GM19023 (cell line): ENCODE measurements at regions not wholly inside any gene's neighbourhood (a gene's known extent, or its start where the extent isn't known, plus 50 kb on each side); places are given as distances from the start of the nearest gene placed in this dataset.

ENCODE experiments used
- ATAC-seq: cut with Tn5 transposase; IDR thresholded peaks from one replicate; pipeline ENCODE4 v1.9.1; 2021; ENCODE audit warnings: mild to moderate bottlenecking, moderate library complexity; ENCODE audit not compliant: unreplicated experiment

DNA sequence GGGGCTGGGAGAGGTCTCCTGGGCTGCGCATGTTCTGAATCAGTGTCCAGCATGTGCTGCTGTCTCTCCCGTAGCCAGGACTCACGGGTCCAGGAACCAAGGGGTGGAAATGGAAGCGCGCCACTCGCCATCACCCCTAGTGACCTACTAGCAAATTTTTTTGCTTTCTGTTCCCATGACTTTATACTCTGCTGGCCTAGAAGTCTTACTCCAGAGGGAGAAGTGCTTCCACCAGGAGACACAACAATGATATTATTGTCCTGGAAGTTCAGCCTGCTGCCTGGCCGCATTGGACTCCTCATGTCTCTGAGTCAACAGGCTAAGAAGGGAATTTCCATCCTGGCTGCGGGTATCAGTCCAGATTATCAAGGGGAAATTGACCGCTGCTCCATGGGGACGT lies 729.7 kb downstream of the BRD1 start:
- no peak for ATAC-seq

DNA sequence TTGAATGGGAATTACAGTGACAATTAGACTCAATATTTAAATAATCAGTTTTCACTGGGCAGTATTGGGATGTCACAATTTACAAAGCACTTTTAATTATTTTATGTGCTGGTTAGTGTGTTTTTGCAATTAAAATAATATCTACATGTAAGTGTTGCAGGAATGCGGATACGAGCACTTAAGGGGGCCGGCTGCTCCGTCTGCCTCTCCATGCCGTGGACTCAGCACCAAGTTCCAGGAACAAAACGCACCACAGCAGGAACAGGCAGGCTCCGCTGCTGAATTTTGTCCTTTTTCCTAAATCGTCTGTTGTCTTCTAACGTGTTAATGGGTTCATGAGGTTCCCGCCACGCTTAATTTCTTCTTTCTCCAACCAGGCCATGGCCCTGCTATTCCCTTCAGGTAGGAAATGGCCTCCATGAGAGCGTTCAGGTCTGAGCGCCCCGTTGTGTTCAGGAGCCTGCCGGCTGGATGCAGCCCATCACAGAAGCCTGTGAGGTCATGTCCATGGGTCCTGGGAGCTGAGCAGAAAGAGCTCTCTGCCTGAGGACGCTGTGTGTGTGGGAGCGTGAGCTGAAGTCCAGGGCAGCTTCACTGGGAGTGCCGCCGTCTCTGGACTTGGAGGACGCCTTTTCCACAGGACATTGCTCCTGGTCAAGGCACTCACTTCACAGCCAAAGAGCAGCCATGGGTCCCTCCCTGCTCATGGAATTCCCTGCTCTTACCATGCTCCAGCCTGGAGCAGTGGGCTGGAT lies 730.3 kb downstream of the BRD1 start:
- ATAC-seq: no peak

DNA sequence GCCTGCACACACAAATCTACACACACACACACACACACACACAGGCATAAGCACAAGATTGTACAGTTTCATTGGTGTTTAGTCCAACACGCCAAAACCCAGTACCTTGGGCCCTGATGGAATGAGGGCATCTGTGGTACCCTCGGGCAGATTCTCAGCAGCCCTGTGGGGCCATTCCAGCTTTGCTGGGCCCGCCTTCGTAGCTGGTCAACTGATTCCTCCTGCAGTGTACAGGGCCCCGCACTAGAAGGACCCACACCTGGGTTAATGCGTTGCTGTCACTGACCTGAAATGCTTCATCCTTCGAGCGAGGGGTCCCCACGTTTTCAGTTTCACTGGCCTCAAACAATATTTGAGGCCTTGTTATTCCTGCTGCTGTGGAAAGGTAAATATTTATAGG lies 731.2 kb downstream of the BRD1 start:
- no peak for ATAC-seq

DNA sequence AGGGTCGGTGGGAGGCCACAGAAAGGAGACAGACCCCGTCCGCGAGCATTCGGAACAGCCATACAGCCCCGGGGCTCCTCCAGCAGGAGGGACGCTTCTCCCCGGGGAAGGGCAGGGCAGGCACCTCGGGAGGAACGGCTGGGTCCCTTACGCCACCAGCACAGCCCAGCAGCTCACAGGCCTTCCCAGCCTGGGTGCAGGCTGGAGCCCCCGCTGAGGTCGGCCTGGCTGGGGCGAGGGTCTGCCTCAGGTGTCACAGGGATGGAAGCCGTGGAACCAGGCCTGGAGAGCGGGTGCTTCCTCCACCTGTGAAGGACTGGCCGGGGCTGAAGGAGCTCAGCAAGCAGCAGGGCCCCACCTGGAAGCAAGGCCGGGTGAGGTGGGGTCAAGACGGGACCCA lies 732.3 kb downstream of the BRD1 start:
- ATAC-seq: no peak

DNA sequence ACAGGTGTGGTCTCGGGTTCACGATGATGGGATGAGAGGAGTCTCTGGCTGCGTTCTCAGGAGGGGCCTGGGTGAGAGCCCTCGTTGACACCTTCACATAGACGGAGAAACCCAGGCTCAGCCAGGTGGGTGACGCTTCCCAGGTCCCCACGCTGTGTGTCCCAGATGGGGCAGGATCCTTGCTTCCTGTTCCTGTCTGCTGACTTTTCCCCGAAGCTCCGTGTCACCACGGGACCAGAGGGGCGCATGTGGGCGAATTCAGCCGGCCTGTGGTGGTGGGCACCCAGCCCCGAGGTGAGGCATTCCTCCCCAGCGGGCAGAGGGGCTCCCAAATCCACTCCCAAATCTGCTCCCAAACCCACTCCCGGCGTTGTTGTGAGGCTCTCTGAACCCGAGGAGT lies 732.8 kb downstream of the BRD1 start:
- ATAC-seq: no peak

DNA sequence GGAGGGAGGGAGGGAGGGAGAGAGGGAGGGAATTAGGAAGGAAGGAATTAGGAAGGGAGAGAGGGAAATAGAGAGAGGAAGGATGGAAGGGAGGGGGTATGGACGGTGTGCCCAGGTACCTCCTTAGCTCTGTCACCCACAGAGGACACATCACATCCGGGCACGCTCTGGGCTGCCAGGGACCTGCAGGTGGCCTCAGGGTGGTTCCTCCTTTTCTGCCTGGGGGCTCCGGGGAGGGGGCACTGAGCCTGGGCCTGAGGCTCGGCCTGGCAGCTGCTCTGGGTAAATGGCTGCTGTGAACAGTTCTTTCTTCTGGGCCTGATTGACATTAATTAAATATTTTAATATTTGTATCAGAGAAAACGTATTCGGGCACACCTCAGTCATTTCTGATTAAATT lies 733.5 kb downstream of the BRD1 start:
- no peak for ATAC-seq

DNA sequence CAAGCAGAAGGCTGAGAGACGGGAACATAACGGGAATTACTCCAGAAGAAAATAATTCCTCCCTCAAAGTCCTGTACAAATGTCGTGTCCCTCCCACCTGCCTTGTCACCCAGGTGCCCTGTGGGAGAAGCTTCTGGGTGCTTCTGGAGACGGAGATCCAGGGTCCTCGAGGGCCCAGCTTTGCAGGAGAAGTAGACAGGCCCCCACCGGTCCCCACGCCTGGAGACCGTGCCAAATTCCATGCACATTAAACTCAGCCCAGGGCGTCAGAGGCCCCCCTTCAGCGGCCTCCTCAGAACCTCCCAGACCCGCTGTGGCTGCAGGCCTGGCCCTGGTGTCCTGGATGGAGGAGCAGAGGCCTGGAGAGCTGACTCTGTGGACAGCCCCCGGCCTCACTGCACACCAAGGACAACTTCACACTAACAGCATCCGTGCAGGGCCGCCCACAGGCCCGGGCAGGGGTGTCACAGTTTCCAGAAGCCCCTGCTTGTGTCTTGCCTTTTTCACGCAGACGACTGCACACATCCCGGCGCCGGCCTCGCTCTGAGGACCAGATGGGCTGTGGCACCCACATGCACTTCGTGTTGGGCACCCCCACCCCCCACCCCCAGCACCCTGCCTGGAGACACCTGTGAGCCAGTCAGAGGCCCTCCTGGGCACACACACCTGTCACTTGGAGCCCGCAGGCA lies 734.3 kb downstream of the BRD1 start:
- no peak for ATAC-seq

DNA sequence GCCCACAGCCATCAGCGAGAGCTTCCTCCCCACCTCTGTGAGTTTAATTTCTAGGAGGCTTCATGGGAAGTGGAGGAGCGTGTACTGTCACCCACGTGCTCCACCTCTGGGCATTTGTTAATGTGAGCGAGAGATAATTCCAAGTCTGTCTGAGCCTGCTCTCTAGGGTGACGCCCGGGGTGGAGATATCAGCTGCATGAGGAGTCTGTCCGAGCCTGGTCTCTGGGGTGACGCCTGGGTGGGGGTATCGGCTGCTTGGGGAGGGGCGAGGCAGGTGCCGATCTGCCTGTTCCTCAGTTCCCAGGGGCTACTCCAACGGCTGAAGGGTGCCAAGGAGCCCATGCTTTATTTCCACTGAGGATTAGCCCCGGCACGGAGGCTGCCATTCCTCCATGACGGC lies 735.0 kb downstream of the BRD1 start:
- no peak for ATAC-seq

DNA sequence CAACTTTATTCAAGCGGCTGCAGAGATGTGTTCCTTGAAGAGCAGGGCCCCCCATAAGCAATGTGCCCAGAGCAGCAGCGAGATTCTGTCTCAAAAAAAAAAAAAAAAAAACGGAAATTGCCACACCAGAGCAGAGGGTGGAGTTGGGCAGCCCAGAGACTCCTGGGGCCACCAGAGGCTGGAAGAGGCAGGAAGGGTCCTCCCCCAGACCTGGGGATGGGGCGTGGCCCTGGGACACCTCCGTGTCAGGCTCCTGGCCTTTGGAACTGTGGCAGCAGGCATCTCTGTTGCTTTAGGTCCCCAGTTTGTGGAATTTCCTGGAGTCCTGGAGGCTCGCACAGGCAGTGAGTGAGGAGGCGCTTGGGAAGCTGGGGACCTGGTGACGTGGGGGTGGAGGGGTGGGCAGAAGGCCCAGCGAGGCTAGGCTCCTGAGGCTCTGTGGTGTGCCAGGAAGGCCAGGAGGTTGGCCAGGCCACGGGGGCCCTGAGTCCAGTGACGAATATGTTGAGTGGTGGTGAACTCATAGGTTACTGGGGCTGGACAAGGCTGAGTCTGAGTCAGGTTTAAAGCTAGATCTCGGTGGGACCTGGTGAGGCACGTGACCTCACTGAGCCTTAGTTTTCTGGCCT lies 735.6 kb downstream of the BRD1 start:
- no peak for ATAC-seq

DNA sequence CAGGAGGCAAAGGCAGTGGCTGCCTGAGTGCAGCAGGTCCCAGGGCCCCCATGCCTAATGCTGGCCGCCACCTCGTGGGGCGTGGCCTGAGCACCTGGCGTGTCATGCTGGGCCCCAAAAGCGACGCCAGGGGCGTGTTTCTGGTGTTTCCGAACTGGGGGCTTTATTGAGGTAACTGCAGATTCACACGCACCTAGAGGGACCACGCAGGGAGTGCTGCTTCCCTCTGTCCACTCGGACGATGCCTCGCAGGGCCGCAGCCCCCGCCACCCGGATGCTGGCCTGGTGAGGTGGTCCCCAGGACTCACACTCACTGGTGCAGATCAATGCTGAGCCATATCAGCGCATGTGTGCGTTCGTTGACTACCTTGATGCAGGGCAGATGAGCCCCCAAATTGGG lies 736.2 kb downstream of the BRD1 start:
- no peak for ATAC-seq

DNA sequence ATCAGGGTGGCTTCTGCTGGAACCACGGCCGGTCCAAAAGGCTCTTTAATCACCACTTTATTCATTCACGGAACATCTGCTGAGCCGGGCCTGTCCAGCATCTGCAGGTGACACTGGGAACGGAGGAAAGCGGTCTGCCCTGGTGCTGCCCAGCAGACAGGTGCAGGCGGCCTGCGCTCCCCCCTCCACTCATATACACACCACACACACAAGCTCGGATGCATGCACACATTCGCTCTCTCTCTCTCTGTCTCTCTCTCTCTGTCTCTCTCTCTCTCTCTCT lies 736.9 kb downstream of the BRD1 start:
- no peak for ATAC-seq

DNA sequence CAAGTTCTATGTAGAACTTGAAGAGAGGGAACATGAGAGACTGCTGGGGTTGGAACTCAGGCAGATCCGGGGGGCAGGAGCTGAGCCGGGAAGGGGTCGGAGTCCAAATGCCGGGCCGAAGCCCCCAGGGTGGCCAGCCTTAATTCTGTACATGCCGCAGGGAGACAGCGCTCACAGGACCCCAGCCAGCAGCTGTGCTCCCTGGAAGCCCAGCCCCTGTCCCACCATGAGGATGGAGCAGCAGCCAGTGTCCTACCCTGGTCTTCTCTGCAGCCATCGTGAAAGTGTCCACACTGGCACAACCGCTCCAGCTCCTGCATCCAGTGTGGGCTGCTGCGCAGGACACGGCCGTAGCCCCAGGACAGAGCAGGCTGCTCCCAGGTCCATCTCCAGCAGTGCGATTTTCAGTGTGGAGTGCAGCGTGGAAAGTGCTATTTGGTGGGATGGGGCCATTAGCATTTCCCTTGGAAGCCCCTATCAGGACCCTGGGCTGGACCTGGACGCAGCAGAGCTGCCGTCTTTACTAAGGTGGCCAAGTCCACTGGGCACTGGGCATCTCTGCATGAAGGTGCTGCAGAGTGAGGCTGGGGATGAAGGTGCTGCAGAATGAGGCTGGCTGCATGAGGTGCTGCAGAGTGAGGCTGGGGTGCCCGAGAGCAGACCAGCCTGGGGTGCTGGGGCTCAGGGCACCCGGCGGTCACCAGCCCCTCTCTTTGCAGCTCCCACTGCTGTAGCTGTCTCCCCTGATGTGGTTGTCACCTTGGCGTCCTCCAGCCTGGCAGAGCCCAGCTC lies 737.4 kb downstream of the BRD1 start:
- ATAC-seq: no peak

DNA sequence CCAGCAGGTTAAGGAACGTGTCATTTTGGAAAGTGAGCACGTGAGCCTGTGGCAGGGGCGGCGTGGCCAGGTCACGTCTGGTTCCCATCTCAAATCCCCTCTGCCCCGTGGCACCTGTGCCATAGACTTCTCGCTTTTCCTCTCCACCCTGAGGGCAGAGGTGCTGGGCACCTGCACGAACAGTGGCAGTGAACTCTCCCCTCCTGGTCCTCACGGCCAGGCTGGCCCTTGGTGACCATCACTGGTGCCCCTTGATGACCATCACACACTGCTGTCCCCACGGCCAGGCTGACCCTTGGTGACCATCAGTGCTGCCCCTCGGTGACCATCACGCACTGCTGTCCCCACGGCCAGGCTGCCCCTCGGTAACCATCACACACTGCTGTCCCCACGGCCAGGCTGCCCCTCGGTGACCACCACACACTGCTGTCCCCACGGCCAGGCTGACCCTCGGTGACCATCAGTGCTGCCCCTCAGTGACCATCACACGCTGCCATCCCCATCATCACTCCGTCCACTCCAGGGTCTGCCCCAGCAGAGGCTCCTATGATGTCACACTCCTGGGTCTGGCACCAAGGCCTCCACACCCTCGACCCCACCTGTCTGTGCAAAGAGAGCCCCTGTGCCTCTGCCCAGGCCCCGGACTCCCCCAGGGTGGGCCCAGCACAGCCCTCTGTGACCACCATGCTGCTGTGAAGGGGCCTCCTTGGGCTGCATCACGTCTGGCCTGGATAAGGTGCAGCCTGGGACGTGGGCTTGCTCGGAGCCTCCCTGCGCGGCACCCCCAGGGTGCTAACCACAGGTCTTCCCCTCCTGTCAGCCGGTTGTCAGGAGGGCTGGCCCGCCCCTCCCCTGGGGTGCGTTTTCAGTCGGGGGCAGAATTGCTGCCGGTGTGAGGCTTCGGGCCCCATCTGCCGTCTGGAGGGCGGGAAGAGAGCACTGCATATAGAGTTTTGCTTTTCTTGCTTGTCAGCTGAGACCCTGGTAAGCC lies 738.6 kb downstream of the BRD1 start:
- no peak for ATAC-seq

DNA sequence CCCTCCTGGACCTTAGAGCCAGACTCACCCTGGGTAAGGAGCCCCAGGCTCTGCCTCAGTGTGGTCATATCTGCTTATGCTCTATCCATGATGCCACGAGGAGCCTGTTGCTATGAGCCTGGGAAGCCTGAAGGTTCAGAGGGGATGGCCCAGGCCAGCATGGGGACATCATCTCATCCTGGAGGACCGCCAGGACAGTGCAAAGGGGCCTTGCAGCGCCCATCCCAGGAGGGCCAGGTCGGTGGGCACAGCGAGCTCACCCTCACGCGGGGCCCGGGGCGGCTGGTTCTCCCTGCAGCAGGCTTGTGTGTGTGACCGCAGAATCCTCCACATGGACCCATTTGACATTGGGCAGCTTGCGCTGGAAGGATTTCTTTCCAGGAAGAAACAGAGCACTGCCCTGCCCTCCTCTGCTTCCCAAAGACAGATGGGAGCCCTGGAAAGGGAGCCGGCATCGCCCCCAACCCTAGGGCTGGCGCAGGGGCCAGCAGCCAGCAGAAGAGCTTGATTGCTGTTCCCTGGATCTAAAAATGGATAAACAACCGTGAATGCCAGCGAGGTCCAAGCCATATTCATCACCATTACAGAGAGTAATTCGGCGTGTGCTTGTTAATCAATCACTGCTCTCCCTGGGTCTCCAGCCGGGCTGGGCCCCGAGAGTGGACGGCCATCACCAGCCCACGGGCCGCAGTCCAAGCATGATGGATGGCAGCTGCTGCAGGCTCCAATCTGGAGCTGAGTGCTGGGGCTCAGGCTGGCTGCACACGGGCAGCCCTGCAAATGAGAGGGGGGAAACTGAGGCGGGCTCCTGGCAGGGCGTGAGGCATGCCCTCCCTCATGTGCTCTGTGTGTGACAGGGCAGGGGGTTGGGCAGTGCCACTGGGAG lies 739.7 kb downstream of the BRD1 start:
- no peak for ATAC-seq

DNA sequence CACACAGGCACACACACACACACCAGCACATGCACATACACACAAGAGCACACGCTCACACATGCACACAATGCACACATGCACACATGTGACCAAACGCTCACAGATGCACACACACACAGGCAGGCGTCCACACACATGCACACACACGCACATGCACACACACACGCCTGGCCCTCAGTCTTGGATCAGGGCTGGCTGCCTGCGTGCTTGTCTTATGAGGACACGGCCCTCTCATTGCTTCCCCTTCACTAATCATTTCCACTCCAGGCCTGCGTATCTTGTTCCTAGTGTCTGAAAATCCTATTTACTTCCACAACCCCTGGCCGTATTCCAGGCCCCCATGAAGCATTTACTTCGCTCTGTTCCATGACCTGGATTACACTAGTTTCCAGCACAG lies 740.5 kb downstream of the BRD1 start:
- no peak for ATAC-seq

DNA sequence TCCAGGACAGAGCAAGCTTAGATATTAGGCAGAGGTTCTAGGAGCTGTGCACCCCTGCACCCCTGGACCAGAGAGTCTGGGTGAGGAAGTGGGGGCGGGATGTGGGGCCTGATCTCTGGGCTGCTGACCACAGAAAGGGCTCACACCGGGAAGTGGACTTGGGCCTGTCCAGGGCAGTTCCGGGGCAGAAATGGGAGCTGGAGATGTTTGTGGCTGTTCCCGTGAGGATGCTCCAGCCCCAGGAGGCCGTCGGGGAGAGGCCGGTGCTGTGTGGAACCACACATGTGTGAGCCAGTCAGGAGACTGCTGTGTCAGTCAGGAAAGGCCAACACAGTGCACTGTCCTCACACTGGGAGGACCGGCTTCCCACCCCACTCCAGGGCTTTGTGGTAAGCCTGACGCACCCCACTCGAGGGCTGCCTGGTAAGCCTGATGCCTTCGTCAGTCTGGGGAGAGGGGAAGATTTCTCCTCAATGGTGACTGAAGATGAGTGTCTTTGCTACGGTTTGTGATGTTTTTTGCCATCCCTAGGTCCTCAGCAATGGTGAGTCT lies 741.0 kb downstream of the BRD1 start:
- no peak for ATAC-seq

DNA sequence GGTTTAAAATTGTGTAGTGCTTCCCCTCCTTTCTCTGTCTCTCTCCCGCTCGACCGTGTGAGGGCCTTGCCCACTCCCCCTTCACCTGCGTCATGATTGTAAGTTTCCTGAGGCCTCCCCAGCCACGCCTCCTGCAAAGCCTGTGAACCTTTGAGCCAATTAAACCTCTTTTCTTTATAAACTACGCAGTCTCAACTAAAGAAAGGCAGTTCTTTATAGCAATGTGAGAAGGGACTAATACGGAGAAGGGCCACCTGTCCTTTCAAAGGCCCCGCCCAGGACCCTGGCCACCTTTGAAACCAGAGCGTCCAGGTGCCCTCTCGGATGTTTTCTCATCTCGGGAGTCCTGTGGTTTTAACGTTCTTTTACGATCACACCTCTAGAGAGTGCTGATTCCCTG lies 741.5 kb downstream of the BRD1 start:
- ATAC-seq: no peak

DNA sequence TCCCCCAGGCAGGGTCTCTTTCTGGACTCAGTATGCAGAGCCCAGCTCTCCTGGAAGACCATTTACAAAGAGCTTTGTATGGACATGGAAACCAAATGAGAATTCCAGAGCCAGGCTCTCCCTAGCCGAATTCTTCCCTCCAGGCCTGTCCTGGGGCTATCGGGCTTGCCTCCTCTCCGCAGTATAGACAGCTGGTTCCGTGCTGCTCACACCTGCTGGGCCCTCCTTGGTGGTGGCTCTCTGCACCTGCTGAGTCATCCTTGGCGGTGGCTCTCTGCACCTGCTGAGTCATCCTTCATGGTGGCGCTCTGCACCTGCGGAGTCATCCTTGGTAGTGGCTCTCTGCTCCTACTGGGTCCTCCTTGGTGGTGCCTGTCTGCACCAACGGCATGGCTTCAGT lies 743.5 kb downstream of the BRD1 start:
- ATAC-seq: no peak

DNA sequence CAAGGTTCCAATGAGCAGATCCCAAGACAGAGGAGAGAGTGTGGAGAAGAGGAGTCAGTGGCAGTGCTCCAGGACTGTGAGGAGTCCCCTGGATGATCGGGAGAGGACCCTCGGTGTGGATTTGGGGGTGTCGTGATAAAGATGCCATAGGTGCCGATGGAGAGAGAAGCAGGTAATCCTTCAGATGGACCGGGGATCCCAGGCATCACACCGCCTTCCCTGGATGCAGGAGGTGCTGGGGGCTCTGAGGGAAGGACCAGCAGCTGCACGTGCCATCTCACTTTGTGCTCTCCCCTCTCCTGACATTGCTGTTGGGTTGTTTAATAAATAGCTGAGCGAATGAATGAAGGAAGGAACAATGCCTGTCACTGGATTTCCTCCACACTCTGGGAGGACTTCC lies 744.1 kb downstream of the BRD1 start:
- ATAC-seq: no peak
